ENCODE measurements at regions not wholly inside any gene's neighbourhood (a gene's known extent, or its start where the extent isn't known, plus 50 kb on each side); places are given as distances from the start of the nearest gene placed in this dataset.
"Not testable (repeated sequence)": the region's sequence is repeated elsewhere in the genome, so short reads cannot be mapped to it uniquely, and the experiment has no call there.

DNA sequence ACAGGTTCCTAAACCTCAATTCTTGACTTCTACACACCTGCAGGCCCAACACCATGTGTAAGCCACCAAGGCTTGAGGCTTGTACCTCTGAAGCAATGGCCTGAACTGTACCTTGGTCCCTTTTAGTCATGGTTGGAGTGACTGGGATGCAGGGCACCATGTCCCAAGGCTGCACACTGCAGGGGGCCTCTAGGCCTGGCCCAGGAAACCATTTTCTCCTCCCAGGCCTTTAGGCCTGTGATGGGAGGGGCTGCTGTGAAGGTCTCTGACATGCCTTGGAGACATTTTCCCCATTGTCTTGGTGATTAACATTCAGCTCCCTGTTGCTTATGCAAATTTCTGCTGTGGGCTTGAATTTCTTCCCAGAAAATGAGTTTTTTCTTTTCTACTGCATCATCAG, 75.8 kb upstream of the ZNF678 start:
- Histone ChIP-seq H3K4me1 (ENCODE audit: control extremely low read depth in 1 of 4, control insufficient read depth in 4 of 4, insufficient read depth in 4 of 4, low read length in 3 of 4) (no peaks in the 10 kb centered on the region), H3K9me3 (ENCODE audit: control extremely low read depth in 1 of 5, control insufficient read depth in 4 of 5, insufficient read depth in 2 of 5, low read depth in 1 of 5, low read length in 4 of 5) (no peaks in the 10 kb centered on the region), H3K27ac (ENCODE audit: insufficient read depth in 1 of 2, low read depth in 1 of 2, low read length in 2 of 2, poor library complexity in 1 of 2, severe bottlenecking in 2 of 2) (no peak overlapping the region), H3K4me3 (ENCODE audit: control insufficient read depth in 1 of 7, extremely low read depth in 1 of 7, insufficient read depth in 4 of 7, low read depth in 2 of 7, low read length in 6 of 7) (no peak overlapping the region), H3K36me3 (ENCODE audit: control insufficient read depth in 4 of 4, insufficient read depth in 4 of 4, low read length in 3 of 4) (no peaks in the 10 kb centered on the region), H3K27me3 (replicated peaks in 2 of 5; ENCODE audit: control insufficient read depth in 4 of 5, insufficient read depth in 5 of 5, low read length in 4 of 5) (no peaks in the 10 kb centered on the region)
- CTCF ChIA-PET: no interaction called here
- DNase-seq: no peak
- POLR2A ChIA-PET: no interaction called here

DNA sequence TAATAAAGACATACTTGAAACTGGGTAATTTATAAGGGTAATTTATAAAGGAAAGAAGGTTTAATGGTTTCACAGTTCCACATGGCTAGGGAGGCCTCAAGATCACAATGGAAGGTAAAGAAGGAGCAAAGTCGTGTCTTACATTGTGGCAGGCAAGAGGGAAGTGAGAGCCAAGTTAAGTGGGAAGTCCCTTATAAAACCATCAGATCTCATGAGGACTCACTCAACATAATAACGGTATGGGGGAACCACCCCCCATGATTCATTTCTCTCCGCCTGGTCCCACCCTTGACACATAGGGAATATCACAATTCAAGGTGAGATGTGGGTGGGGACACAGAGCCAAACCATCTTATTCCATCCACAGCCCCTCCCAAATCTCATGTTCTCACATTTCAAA, 76.8 kb upstream of the ZNF678 start:
- Histone ChIP-seq H3K9me3 (ENCODE audit: control extremely low read depth in 1 of 5, control insufficient read depth in 4 of 5, insufficient read depth in 2 of 5, low read depth in 1 of 5, low read length in 4 of 5) (no peaks in the 10 kb centered on the region), H3K27me3 (replicated peaks in 2 of 5; ENCODE audit: control insufficient read depth in 4 of 5, insufficient read depth in 5 of 5, low read length in 4 of 5) (no peaks in the 10 kb centered on the region), H3K27ac (ENCODE audit: insufficient read depth in 1 of 2, low read depth in 1 of 2, low read length in 2 of 2, poor library complexity in 1 of 2, severe bottlenecking in 2 of 2) (no peak overlapping the region), H3K4me1 (ENCODE audit: control extremely low read depth in 1 of 4, control insufficient read depth in 4 of 4, insufficient read depth in 4 of 4, low read length in 3 of 4) (no peaks in the 10 kb centered on the region), H3K4me3 (ENCODE audit: control insufficient read depth in 1 of 7, extremely low read depth in 1 of 7, insufficient read depth in 4 of 7, low read depth in 2 of 7, low read length in 6 of 7) (no peak overlapping the region), H3K36me3 (ENCODE audit: control insufficient read depth in 4 of 4, insufficient read depth in 4 of 4, low read length in 3 of 4) (no peaks in the 10 kb centered on the region)
- CTCF ChIA-PET: interaction anchor here (0.6 kb wide), 1 partner anchor 63 kb away, joined by 3 read pairs; no protein-coding TSS in a partner anchor
- POLR2A ChIA-PET: no interaction called here
- 88% methylated on average over 2 of the region's 3 CpGs for WGBS (ENCODE audit: insufficient coverage)
- no peak for DNase-seq

DNA sequence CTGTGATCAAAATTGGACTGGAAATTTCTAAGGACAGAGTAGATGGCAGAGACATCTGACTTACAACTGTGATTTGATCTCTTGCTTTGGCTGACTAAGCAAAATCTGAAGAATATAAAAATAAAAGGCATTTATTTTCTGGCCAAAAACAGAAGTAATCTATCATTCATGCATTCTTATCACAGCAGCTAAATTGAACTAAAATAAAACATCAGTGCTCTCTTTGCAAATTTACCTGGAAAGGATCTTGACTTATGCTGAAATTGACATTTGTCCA, 81.4 kb upstream of the ZNF678 start:
- no peaks in the 10 kb centered on the region for H3K4me1 ChIP-seq (ENCODE audit: control extremely low read depth in 1 of 4, control insufficient read depth in 4 of 4, insufficient read depth in 4 of 4, low read length in 3 of 4)
- no peak overlapping the region for H3K27ac ChIP-seq (ENCODE audit: insufficient read depth in 1 of 2, low read depth in 1 of 2, low read length in 2 of 2, poor library complexity in 1 of 2, severe bottlenecking in 2 of 2)
- ChIA-PET POLR2A (no interaction called here), CTCF (interaction anchor here (0.8 to 2.2 kb wide), 13 partner anchors 9 to 569 kb away, joined by 3 to 7 read pairs (median 4); partner anchors contain the start of gene WNT9A)
- no peak for DNase-seq
- no peaks in the 10 kb centered on the region for H3K36me3 ChIP-seq (ENCODE audit: control insufficient read depth in 4 of 4, insufficient read depth in 4 of 4, low read length in 3 of 4)
- H3K9me3 ChIP-seq (ENCODE audit: control extremely low read depth in 1 of 5, control insufficient read depth in 4 of 5, insufficient read depth in 2 of 5, low read depth in 1 of 5, low read length in 4 of 5): no peaks in the 10 kb centered on the region
- H3K4me3 ChIP-seq (ENCODE audit: control insufficient read depth in 1 of 7, extremely low read depth in 1 of 7, insufficient read depth in 4 of 7, low read depth in 2 of 7, low read length in 6 of 7): no peak overlapping the region
- H3K27me3 ChIP-seq (replicated peaks in 2 of 5; ENCODE audit: control insufficient read depth in 4 of 5, insufficient read depth in 5 of 5, low read length in 4 of 5): peaks cover 0 to 3% (median 2%) of the 10 kb centered on the region in 5 experiments

DNA sequence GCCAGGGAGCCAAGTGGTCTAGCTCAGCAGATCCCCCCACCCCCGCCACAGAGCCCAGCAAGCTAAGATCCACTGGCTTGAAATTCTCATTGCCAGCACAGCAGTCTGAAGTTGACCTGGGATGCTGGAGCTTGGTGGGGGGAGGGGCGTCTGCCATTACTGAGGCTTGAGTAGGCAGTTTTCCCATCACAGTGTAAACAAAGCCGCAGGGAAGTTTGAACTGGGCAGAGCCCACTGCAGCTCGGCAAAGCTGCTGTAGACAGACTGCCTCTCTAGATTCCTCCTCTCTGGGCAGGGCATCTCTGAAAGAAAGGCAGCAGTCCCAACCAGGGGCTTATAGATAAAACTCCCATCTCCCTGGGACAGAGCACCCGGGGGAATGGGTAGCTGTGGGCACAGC, 89.3 kb upstream of the ZNF678 start:
- DNase-seq; H3K27me3 ChIP-seq (replicated peaks in 2 of 5; ENCODE audit: control insufficient read depth in 4 of 5, insufficient read depth in 5 of 5, low read length in 4 of 5); H3K4me1 ChIP-seq (ENCODE audit: control extremely low read depth in 1 of 4, control insufficient read depth in 4 of 4, insufficient read depth in 4 of 4, low read length in 3 of 4); H3K9me3 ChIP-seq (ENCODE audit: control extremely low read depth in 1 of 5, control insufficient read depth in 4 of 5, insufficient read depth in 2 of 5, low read depth in 1 of 5, low read length in 4 of 5); CTCF ChIA-PET; H3K4me3 ChIP-seq (ENCODE audit: control insufficient read depth in 1 of 7, extremely low read depth in 1 of 7, insufficient read depth in 4 of 7, low read depth in 2 of 7, low read length in 6 of 7); H3K27ac ChIP-seq (ENCODE audit: insufficient read depth in 1 of 2, low read depth in 1 of 2, low read length in 2 of 2, poor library complexity in 1 of 2, severe bottlenecking in 2 of 2); H3K36me3 ChIP-seq (ENCODE audit: control insufficient read depth in 4 of 4, insufficient read depth in 4 of 4, low read length in 3 of 4): not testable (repeated sequence)
- WGBS (ENCODE audit: insufficient coverage): 60% methylated on average over 4 of the region's 5 CpGs
- POLR2A ChIA-PET: interaction anchor here (0.7 kb wide), 1 partner anchor 38 kb away, joined by 3 read pairs; no protein-coding TSS in a partner anchor

DNA sequence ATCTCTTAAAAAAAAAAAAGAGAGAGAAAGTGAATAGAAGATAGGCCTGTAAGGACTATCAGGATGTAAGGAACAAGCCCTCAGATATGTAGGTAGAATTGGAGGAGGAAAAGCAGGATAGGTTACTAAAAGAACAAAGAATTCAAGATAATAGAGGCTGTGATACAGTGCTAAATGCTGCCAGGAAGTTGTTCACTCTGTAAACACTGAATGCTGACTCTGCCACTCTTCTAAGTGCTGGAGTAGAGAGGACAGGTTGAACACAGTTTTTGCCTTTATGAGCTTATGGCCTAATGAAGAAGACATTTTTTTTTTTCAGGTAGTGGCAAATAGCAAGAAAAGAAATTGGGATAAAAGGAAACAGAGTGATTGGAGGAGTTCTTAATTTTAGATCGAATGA, 90.6 kb upstream of the ZNF678 start:
- 100% methylated on average over 1 of the region's 1 CpG for WGBS (ENCODE audit: insufficient coverage)
- Histone ChIP-seq H3K4me3 (ENCODE audit: control insufficient read depth in 1 of 7, extremely low read depth in 1 of 7, insufficient read depth in 4 of 7, low read depth in 2 of 7, low read length in 6 of 7) (no peak overlapping the region), H3K4me1 (ENCODE audit: control extremely low read depth in 1 of 4, control insufficient read depth in 4 of 4, insufficient read depth in 4 of 4, low read length in 3 of 4) (no peaks in the 10 kb centered on the region), H3K27me3 (replicated peaks in 2 of 5; ENCODE audit: control insufficient read depth in 4 of 5, insufficient read depth in 5 of 5, low read length in 4 of 5) (no peaks in the 10 kb centered on the region), H3K9me3 (ENCODE audit: control extremely low read depth in 1 of 5, control insufficient read depth in 4 of 5, insufficient read depth in 2 of 5, low read depth in 1 of 5, low read length in 4 of 5) (peaks cover 0 to 9% (median 0%) of the 10 kb centered on the region in 5 experiments), H3K27ac (ENCODE audit: insufficient read depth in 1 of 2, low read depth in 1 of 2, low read length in 2 of 2, poor library complexity in 1 of 2, severe bottlenecking in 2 of 2) (no peak overlapping the region), H3K36me3 (ENCODE audit: control insufficient read depth in 4 of 4, insufficient read depth in 4 of 4, low read length in 3 of 4) (no peaks in the 10 kb centered on the region)
- ChIA-PET CTCF (interaction anchor here (1.4 kb wide), 1 partner anchor 8 kb away, joined by 7 read pairs; no protein-coding TSS in a partner anchor), POLR2A (no interaction called here)
- no peak for DNase-seq

DNA sequence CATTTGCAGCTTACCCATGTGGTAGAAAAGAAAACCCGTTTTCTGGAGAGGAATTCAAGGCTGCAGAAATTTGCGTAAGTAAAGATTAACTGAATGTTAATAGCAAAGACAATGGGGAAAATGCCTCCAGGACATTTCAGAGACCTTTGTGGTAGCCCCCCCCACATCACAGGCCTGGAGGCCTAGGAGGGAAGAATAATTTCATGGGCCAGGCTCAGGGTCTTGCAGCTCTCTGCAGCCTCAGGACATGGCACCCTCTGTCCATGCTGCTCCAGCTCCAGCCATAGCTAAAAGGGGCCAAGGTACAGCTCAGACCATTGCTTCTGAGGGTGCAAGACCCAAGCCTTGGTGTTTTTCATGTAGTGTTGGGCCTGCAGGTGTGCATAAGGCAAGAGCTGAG, 92.7 kb upstream of the ZNF678 start:
- CTCF ChIA-PET: interaction anchor here (1.4 kb wide), 1 partner anchor 11 kb away, joined by 4 read pairs; no protein-coding TSS in a partner anchor
- DNase-seq: no peak
- WGBS (ENCODE audit: insufficient coverage): 100% methylated on average over 2 of the region's 2 CpGs

DNA sequence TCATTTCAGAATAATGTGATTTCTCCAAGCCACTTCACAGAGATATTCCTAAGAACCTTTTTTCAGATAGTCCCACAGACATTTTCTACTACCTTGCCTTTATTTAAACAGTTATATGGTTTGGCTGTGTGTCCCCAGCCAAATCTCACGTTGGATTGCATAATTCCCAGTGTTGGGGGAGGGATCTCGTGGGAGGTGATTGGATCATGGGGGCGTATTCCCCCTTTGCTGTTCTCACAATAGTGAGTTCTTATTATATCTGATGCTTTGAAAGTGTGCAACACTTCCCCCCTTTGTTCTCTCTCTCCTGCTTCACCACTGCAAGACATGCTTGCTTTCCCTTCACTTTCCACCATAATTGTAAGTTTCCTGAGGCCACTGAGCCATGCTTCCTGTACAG, 93.6 kb upstream of the ZNF678 start:
- DNase-seq: no peak
- ChIA-PET CTCF (no interaction called here), POLR2A (interaction anchor here (0.6 kb wide), 1 partner anchor 55 kb away, joined by 3 read pairs; no protein-coding TSS in a partner anchor)
- no peaks in the 10 kb centered on the region for H3K27me3 ChIP-seq (replicated peaks in 2 of 5; ENCODE audit: control insufficient read depth in 4 of 5, insufficient read depth in 5 of 5, low read length in 4 of 5)
- H3K36me3 ChIP-seq (ENCODE audit: control insufficient read depth in 4 of 4, insufficient read depth in 4 of 4, low read length in 3 of 4): no peaks in the 10 kb centered on the region
- WGBS (ENCODE audit: insufficient coverage): no CpG with 5 or more reads among the region's 3 CpGs
- peaks cover 0 to 9% (median 0%) of the 10 kb centered on the region in 5 experiments for H3K9me3 ChIP-seq (ENCODE audit: control extremely low read depth in 1 of 5, control insufficient read depth in 4 of 5, insufficient read depth in 2 of 5, low read depth in 1 of 5, low read length in 4 of 5)
- H3K4me1 ChIP-seq (ENCODE audit: control extremely low read depth in 1 of 4, control insufficient read depth in 4 of 4, insufficient read depth in 4 of 4, low read length in 3 of 4): no peaks in the 10 kb centered on the region
- H3K4me3 ChIP-seq (ENCODE audit: control insufficient read depth in 1 of 7, extremely low read depth in 1 of 7, insufficient read depth in 4 of 7, low read depth in 2 of 7, low read length in 6 of 7): no peak overlapping the region
- no peak overlapping the region for H3K27ac ChIP-seq (ENCODE audit: insufficient read depth in 1 of 2, low read depth in 1 of 2, low read length in 2 of 2, poor library complexity in 1 of 2, severe bottlenecking in 2 of 2)

More for the DNA sequence above, 92.7 kb upstream of the ZNF678 start:
- no peaks in the 10 kb centered on the region for H3K27me3 ChIP-seq (replicated peaks in 2 of 5; ENCODE audit: control insufficient read depth in 4 of 5, insufficient read depth in 5 of 5, low read length in 4 of 5)
- H3K4me1 ChIP-seq (ENCODE audit: control extremely low read depth in 1 of 4, control insufficient read depth in 4 of 4, insufficient read depth in 4 of 4, low read length in 3 of 4): no peaks in the 10 kb centered on the region
- H3K36me3 ChIP-seq (ENCODE audit: control insufficient read depth in 4 of 4, insufficient read depth in 4 of 4, low read length in 3 of 4): no peaks in the 10 kb centered on the region
- H3K27ac ChIP-seq (ENCODE audit: insufficient read depth in 1 of 2, low read depth in 1 of 2, low read length in 2 of 2, poor library complexity in 1 of 2, severe bottlenecking in 2 of 2): no peak overlapping the region
- peaks cover 0 to 9% (median 0%) of the 10 kb centered on the region in 5 experiments for H3K9me3 ChIP-seq (ENCODE audit: control extremely low read depth in 1 of 5, control insufficient read depth in 4 of 5, insufficient read depth in 2 of 5, low read depth in 1 of 5, low read length in 4 of 5)
- POLR2A ChIA-PET: no interaction called here
- H3K4me3 ChIP-seq (ENCODE audit: control insufficient read depth in 1 of 7, extremely low read depth in 1 of 7, insufficient read depth in 4 of 7, low read depth in 2 of 7, low read length in 6 of 7): no peak overlapping the region
